ENCODE measurements at regions not wholly inside any gene's neighbourhood (a gene's known extent, or its start where the extent isn't known, plus 50 kb on each side); places are given as distances from the start of the nearest gene placed in this dataset.

DNA sequence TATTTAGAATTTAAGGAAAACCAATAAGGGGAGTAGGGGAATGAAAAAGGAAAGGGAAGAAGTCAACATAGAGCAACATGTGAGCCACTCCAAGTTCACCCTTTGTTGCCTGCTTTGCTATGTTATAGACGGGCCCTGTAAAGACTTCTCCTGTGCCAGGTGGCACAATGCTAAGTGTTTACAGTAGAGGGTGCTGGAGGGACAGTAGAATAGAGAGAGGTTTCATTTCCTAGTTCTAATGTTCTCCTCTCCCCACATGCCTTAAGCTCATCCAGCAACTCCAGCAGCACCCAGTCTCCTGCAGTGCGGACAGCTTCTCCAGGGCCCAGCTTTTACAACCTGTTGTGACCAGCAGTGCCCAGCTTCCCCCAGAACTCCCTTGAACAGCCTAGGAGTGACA lies 468.0 kb downstream of the HS3ST3B1 start:
- ChIA-PET CTCF (ENCODE audit: partially characterized antibody) (interaction anchor here (2.4 kb wide), 1 partner anchor 157 kb away, joined by 6 read pairs; no protein-coding TSS in a partner anchor), POLR2A (ENCODE audit: partially characterized antibody) (no interaction called here)
- no peaks in the 10 kb centered on the region; a peak in 1 of 8 replicates for H3K36me3 ChIP-seq (ENCODE audit: control insufficient read depth in 2 of 4, insufficient read depth in 4 of 4, low read length in 3 of 4)
- no peak overlapping the region for H4K8ac ChIP-seq (ENCODE audit: extremely low read depth, insufficient read depth, low read length)
- peaks cover 8 to 9% of the 10 kb centered on the region in 2 experiments; a peak in 3 of 4 replicates for H3K9me3 ChIP-seq (ENCODE audit: insufficient read depth in 2 of 2, low read depth in 1 of 2, low read length in 1 of 2)
- no peak overlapping the region; a peak in 1 of 7 replicates for H3K9ac ChIP-seq (replicated peaks in 1 of 4; ENCODE audit: extremely low read depth in 1 of 4, low read depth in 3 of 4, low read length in 3 of 4)
- no peak overlapping the region for H2BK120ac ChIP-seq (replicated peaks; ENCODE audit: low read depth, low read length)
- H2BK20ac ChIP-seq (ENCODE audit: low read length), result no peak overlapping the region
- no peak overlapping the region for H4K5ac ChIP-seq (ENCODE audit: insufficient read length, low read depth, low read length)
- no peak overlapping the region for H3K4ac ChIP-seq (replicated peaks; ENCODE audit: insufficient read length, low read depth, low read length)
- no peak for DNase-seq (ENCODE audit: low read depth in 1 of 2, low spot score in 2 of 2)
- no peak overlapping the region for H2AK5ac ChIP-seq (ENCODE audit: low read depth, low read length)
- H3K14ac ChIP-seq (ENCODE audit: insufficient read length), result no peak overlapping the region
- no peak overlapping the region for H3K23ac ChIP-seq (ENCODE audit: insufficient read length)
- H3K4me3 ChIP-seq (ENCODE audit: extremely low read depth in 1 of 4, insufficient read depth in 2 of 4, low read depth in 3 of 4, low read length in 4 of 4), result no peak overlapping the region
- WGBS, 2 experiments (ENCODE audit: extremely low coverage in 1 of 2, insufficient coverage in 1 of 2, insufficient read length in 1 of 2, insufficient replicate concordance in 2 of 2, low coverage in 1 of 2, low lambda C conversion rate in 2 of 2, missing lambda C conversion rate in 1 of 2), result 87% methylated on average over 2 of the region's 2 CpGs; no CpG with 5 or more reads in 1 of the 2 experiments
- no peaks in the 10 kb centered on the region for H3K4me1 ChIP-seq (replicated peaks in 1 of 4; ENCODE audit: control insufficient read depth in 3 of 4, insufficient read depth in 4 of 4, low read length in 3 of 4)
- no peak overlapping the region for H3K27ac ChIP-seq (ENCODE audit: low read depth, low read length)
- no peak for FAIRE-seq
- H3K56ac ChIP-seq (replicated peaks; ENCODE audit: insufficient read length, low read depth, low read length), result no peak overlapping the region
- H3K27me3 ChIP-seq (replicated peaks in 1 of 4; ENCODE audit: control insufficient read depth in 3 of 4, extremely low read depth in 1 of 4, insufficient read depth in 3 of 4, low read length in 3 of 4), result no peaks in the 10 kb centered on the region
- no peak overlapping the region for H3K18ac ChIP-seq (ENCODE audit: extremely low read depth, low read length)
- no peaks in the 10 kb centered on the region for H4K20me1 ChIP-seq (replicated peaks in 1 of 2; ENCODE audit: control insufficient read depth in 1 of 2, insufficient read depth in 2 of 2, low read length in 2 of 2)
- no peak overlapping the region for H2BK15ac ChIP-seq (ENCODE audit: low read length)
- no peak overlapping the region for H2BK5ac ChIP-seq (ENCODE audit: low read depth, low read length)
- no peak overlapping the region for H4K91ac ChIP-seq (replicated peaks; ENCODE audit: insufficient read length, low read length)
- no peaks in the 10 kb centered on the region for H3K79me2 ChIP-seq (ENCODE audit: control insufficient read depth in 1 of 2, insufficient read depth in 2 of 2, low read length in 2 of 2)
- no peak overlapping the region for H3K4me2 ChIP-seq (ENCODE audit: insufficient read depth in 1 of 2, low read depth in 2 of 2, low read length in 2 of 2)
- H3K79me1 ChIP-seq (ENCODE audit: low read depth, low read length), result no peaks in the 10 kb centered on the region
- H2AFZ ChIP-seq (ENCODE audit: low read length), result no peak overlapping the region
- no peaks in the 10 kb centered on the region for H3K23me2 ChIP-seq (ENCODE audit: low read depth, low read length)
- H2BK12ac ChIP-seq (ENCODE audit: low read depth, low read length), result no peak overlapping the region
- TF ChIP-seq RFX5 (IDR thresholded peaks at IDR 0.05; ENCODE audit: borderline replicate concordance, low read depth, low read length) (no peak), CTBP2 (IDR thresholded peaks at IDR 0.05; ENCODE audit: borderline replicate concordance, insufficient read depth, insufficient read length, low read length) (no peak), POU5F1 (IDR thresholded peaks at IDR 0.05; ENCODE audit: low read depth, low read length) (no peak), TCF12 (IDR thresholded peaks at IDR 0.05; ENCODE audit: low read depth, low read length) (no peak), RAD21 (IDR thresholded peaks at IDR 0.05 in 1 of 2, conservative IDR thresholded peaks at IDR 0.05 in 1 of 2; ENCODE audit: low read depth in 2 of 2, low read length in 2 of 2) (peak; percentile 19 to 20; a peak in 2 of 4 replicates), NRF1 (IDR thresholded peaks at IDR 0.05; ENCODE audit: low read depth, low read length) (no peak), CHD2 (IDR thresholded peaks at IDR 0.05; ENCODE audit: low read length) (no peak)
- TF ChIP-seq, protein P1, sequence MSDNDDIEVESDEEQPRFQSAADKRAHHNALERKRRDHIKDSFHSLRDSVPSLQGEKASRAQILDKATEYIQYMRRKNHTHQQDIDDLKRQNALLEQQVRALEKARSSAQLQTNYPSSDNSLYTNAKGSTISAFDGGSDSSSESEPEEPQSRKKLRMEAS (IDR thresholded peaks at IDR 0.05), result no peak
- TF ChIP-seq, protein P2, sequence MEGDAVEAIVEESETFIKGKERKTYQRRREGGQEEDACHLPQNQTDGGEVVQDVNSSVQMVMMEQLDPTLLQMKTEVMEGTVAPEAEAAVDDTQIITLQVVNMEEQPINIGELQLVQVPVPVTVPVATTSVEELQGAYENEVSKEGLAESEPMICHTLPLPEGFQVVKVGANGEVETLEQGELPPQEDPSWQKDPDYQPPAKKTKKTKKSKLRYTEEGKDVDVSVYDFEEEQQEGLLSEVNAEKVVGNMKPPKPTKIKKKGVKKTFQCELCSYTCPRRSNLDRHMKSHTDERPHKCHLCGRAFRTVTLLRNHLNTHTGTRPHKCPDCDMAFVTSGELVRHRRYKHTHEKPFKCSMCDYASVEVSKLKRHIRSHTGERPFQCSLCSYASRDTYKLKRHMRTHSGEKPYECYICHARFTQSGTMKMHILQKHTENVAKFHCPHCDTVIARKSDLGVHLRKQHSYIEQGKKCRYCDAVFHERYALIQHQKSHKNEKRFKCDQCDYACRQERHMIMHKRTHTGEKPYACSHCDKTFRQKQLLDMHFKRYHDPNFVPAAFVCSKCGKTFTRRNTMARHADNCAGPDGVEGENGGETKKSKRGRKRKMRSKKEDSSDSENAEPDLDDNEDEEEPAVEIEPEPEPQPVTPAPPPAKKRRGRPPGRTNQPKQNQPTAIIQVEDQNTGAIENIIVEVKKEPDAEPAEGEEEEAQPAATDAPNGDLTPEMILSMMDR (IDR thresholded peaks at IDR 0.05; ENCODE audit: control extremely low read depth in 1 of 3, insufficient read depth in 1 of 3, low read depth in 1 of 3, low read length in 3 of 3), result peak in 1 of 3 experiments; percentile 4; a peak in 2 of 4 replicates
- TF ChIP-seq, protein P3, sequence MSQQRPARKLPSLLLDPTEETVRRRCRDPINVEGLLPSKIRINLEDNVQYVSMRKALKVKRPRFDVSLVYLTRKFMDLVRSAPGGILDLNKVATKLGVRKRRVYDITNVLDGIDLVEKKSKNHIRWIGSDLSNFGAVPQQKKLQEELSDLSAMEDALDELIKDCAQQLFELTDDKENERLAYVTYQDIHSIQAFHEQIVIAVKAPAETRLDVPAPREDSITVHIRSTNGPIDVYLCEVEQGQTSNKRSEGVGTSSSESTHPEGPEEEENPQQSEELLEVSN (IDR thresholded peaks at IDR 0.05), result no peak

Measured in H1 (cell line).